Gastrocnemius medialis (tissue), 4 donors: ENCODE measurements at regions not wholly inside any gene's neighbourhood (a gene's known extent, or its start where the extent isn't known, plus 50 kb on each side); places are given as distances from the start of the nearest gene placed in this dataset.

Experiments
- CTCF ChIP-seq, 5 experiments: fragments of 450-650 bp in 3 of 5; fragments of 200-600 bp in 2 of 5; sonication (generic) in 2 of 5; IDR thresholded peaks in 4 of 5; conservative IDR thresholded peaks in 1 of 5; 1 replicate in 4 of 5; 2 replicates in 1 of 5; pipeline ENCODE4 v1.5.1; 2016 to 2019; ENCODE audit warnings: antibody characterized with exemption in 5 of 5, mild to moderate bottlenecking in 3 of 5, moderate library complexity in 3 of 5
- POLR2A ChIP-seq, 2 donors: fragments of 450-650 bp; IDR thresholded peaks; one replicate each; pipeline ENCODE4 v1.6.1; 2017; ENCODE audit warnings: antibody characterized with exemption in 2 of 2, mild to moderate bottlenecking in 2 of 2, moderate library complexity in 2 of 2

GRCh38 chr10:108582387-108582786 lies 1340.9 kb downstream of the XPNPEP1 start:
- TF ChIP-seq CTCF (IDR thresholded peaks at IDR 0.05 in 4 of 5, conservative IDR thresholded peaks at IDR 0.05 in 1 of 5) = no peak
- TF ChIP-seq POLR2A (IDR thresholded peaks at IDR 0.05) = no peak
